HEK293 (cell line): ENCODE measurements at regions not wholly inside any gene's neighbourhood (a gene's known extent, or its start where the extent isn't known, plus 50 kb on each side); places are given as distances from the start of the nearest gene placed in this dataset.

ENCODE experiments used
- CTCF ChIP-seq: fragments of 450-650 bp; formaldehyde crosslinking; IDR thresholded peaks from 2 replicates; pipeline ENCODE4 v1.5.1; 2016; ENCODE audit warnings: missing biosample characterization, missing genetic modification characterization
- PBX3 ChIP-seq: sonication (generic); formaldehyde crosslinking; IDR thresholded peaks from 2 replicates; pipeline ENCODE4 v1.8.1; 2022; ENCODE audit warnings: mild to moderate bottlenecking, moderate library complexity, missing genetic modification reagents
- REST ChIP-seq: fragments of 450-650 bp; formaldehyde crosslinking; IDR thresholded peaks from 2 replicates; pipeline ENCODE4 v1.5.1; 2016; ENCODE audit warnings: missing biosample characterization, missing genetic modification characterization
- SCRT2 ChIP-seq: fragments of 450-650 bp; formaldehyde crosslinking; IDR thresholded peaks from 2 replicates; pipeline ENCODE4 v1.5.1; 2016; ENCODE audit warnings: missing biosample characterization, missing genetic modification characterization
- YY1 ChIP-seq: fragments of 450-650 bp; formaldehyde crosslinking; IDR thresholded peaks from 2 replicates; pipeline ENCODE4 v1.5.1; 2018; ENCODE audit warnings: missing biosample characterization, missing genetic modification characterization
- ZBTB20 ChIP-seq: fragments of 450-650 bp; formaldehyde crosslinking; IDR thresholded peaks from 2 replicates; pipeline ENCODE4 v1.5.1; 2016; ENCODE audit warnings: missing biosample characterization, missing genetic modification characterization
- ZBTB6 ChIP-seq: fragments of 450-650 bp; formaldehyde crosslinking; IDR thresholded peaks from 2 replicates; pipeline ENCODE4 v1.5.1; 2017; ENCODE audit warnings: missing biosample characterization, missing genetic modification characterization
- ZFP37 ChIP-seq: fragments of 450-650 bp; formaldehyde crosslinking; IDR thresholded peaks from 2 replicates; pipeline ENCODE4 v1.5.1; 2016; ENCODE audit warnings: missing biosample characterization, missing genetic modification characterization
- ZNF121 ChIP-seq: fragments of 450-650 bp; formaldehyde crosslinking; IDR thresholded peaks from 2 replicates; pipeline ENCODE4 v1.5.1; 2016; ENCODE audit warnings: missing biosample characterization, missing genetic modification characterization
- ZNF140 ChIP-seq: fragments of 450-650 bp; formaldehyde crosslinking; IDR thresholded peaks from 2 replicates; pipeline ENCODE4 v1.5.1; 2016; ENCODE audit warnings: missing biosample characterization, missing genetic modification characterization
- ZNF239 ChIP-seq: fragments of 450-650 bp; formaldehyde crosslinking; IDR thresholded peaks from 2 replicates; pipeline ENCODE4 v1.5.1; 2016; ENCODE audit warnings: missing biosample characterization, missing genetic modification characterization

- no peak for TF ChIP-seq CTCF
- TF ChIP-seq SCRT2 (tag by site-specific recombination) = no peak
- no peak for TF ChIP-seq YY1
- no peak for TF ChIP-seq REST (tag by site-specific recombination)
- no peak for TF ChIP-seq ZBTB6 (tag by site-specific recombination)
- no peak for TF ChIP-seq ZNF239 (tag by site-specific recombination)
- TF ChIP-seq PBX3 (CRISPR knock-in tag) = no peak
- no peak for TF ChIP-seq ZFP37 (tag by site-specific recombination)
- no peak for TF ChIP-seq ZBTB20 (tag by site-specific recombination)
- no peak for TF ChIP-seq ZNF121 (tag by site-specific recombination)
- TF ChIP-seq ZNF140 (tag by site-specific recombination) = no peak
These were observed 392.9 kb downstream of the INSC start for GRCh38 chr11:15507592-15507991.
